A549 (cell line): ENCODE measurements at regions not wholly inside any gene's neighbourhood (a gene's known extent, or its start where the extent isn't known, plus 50 kb on each side); places are given as distances from the start of the nearest gene placed in this dataset.

Experiments used
- ATAC-seq, 2 experiments: fragments of 200-7000 bp in 1 of 2; fragments of >200 bp in 1 of 2; cut with Nextera tagmentation in 1 of 2; cut with Tn5 transposase in 1 of 2; 3 replicates each; pipeline versions ENCODE4 v1.8.0 to v1.9.1; 2018 to 2020; ENCODE audit warnings: mild to moderate bottlenecking in 1 of 2, moderate library complexity in 1 of 2
- CTCF ChIA-PET: fragments of 300-600 bp; sonication (Branson Sonifier 250); formaldehyde crosslinking; extraction: SDS; loops from one replicate; lab custom pipeline; 2021; ENCODE audit warnings: antibody characterized with exemption, inconsistent platforms; lab: Yijun Ruan, JAX
- POLR2A ChIA-PET: fragments of 350-600 bp; formaldehyde crosslinking; extraction: SDS; loops from one replicate; lab custom pipeline; 2021; ENCODE audit warnings: antibody characterized with exemption, inconsistent platforms; lab: Yijun Ruan, JAX
- DNase-seq, 2 experiments: peaks; one replicate each; pipeline versions ENCODE4 v3.0.0 to v3.0.0-alpha.2; 2011 to 2016; ENCODE audit warnings: low read depth in 1 of 2, low spot score in 1 of 2
- FAIRE-seq: peaks from 2 replicates; lab custom pipeline; 2011; peaks lifted over from hg19 to GRCh38; lab: Jason Lieb, UNC
- H3K27ac ChIP-seq, 2 experiments: fragments of >200 bp; sonication (Bioruptor Twin); formaldehyde crosslinking; 3 replicates each; pipeline ENCODE4 v1.5.1; 2016 to 2017
- H3K4me1 ChIP-seq: fragments of >200 bp; sonication (Bioruptor Twin); formaldehyde crosslinking; 3 replicates; pipeline ENCODE4 v1.6.1; 2016
- H3K4me2 ChIP-seq: fragments of >200 bp; sonication (Bioruptor Twin); formaldehyde crosslinking; 3 replicates; pipeline ENCODE4 v1.6.1; 2016
- H3K4me3 ChIP-seq: fragments of >200 bp; sonication (Bioruptor Twin); formaldehyde crosslinking; 3 replicates; pipeline ENCODE4 v1.5.1; 2016
- H3K9me3 ChIP-seq: fragments of >200 bp; sonication (Bioruptor Twin); formaldehyde crosslinking; 3 replicates; pipeline ENCODE4 v1.6.1; 2016
- FOXS1 ChIP-seq: fragments of 250-450 bp; sonication (Bioruptor Pico); IDR thresholded peaks from 2 replicates; pipeline ENCODE4 v1.5.0; 2020; ENCODE audit warnings: mild to moderate bottlenecking, moderate library complexity
- HMGXB4 ChIP-seq: fragments of 250-450 bp; sonication (Bioruptor Pico); IDR thresholded peaks from 2 replicates; pipeline ENCODE4 v1.5.0; 2021; ENCODE audit warnings: mild to moderate bottlenecking, moderate library complexity, borderline replicate concordance
- HOXA7 ChIP-seq: fragments of 250-450 bp; sonication (Bioruptor Pico); IDR thresholded peaks from 2 replicates; pipeline ENCODE4 v1.5.0; 2020; ENCODE audit warnings: mild to moderate bottlenecking, moderate library complexity
- HOXB5 ChIP-seq: fragments of 250-450 bp; sonication (Bioruptor Pico); IDR thresholded peaks from 2 replicates; pipeline ENCODE4 v1.5.0; 2020; ENCODE audit warnings: mild to moderate bottlenecking, moderate library complexity
- JUN ChIP-seq, 2 experiments: fragments of >200 bp; sonication (Bioruptor Twin); formaldehyde crosslinking; IDR thresholded peaks; 2 replicates in 1 of 2; 3 replicates in 1 of 2; pipeline ENCODE4 v1.6.1; 2016 to 2017
- MAFK ChIP-seq: fragments of 450-650 bp; IDR thresholded peaks from 2 replicates; pipeline ENCODE4 v1.6.1; 2014; ENCODE audit not compliant: partially characterized antibody
- MYC ChIP-seq: IDR thresholded peaks from 2 replicates; pipeline ENCODE4 v1.6.1; 2012; ENCODE audit warnings: mild to moderate bottlenecking, inconsistent platforms, low read length, improper control_type of control experiment, borderline replicate concordance
- NFE2L2 ChIP-seq: fragments of 150-350 bp; conservative IDR thresholded peaks from 2 replicates; pipeline ENCODE4 v1.6.1; 2014; ENCODE audit warnings: low read length
- NR3C1 ChIP-seq: fragments of >200 bp; sonication (Bioruptor Twin); formaldehyde crosslinking; IDR thresholded peaks from 3 replicates; pipeline ENCODE4 v1.6.1; 2017
- PHF8 ChIP-seq: fragments of 200-600 bp; sonication (generic); IDR thresholded peaks from 2 replicates; pipeline ENCODE4 v1.6.1; 2016; ENCODE audit warnings: low read depth, mild to moderate bottlenecking, antibody characterized with exemption, moderate library complexity, borderline replicate concordance
- POLR2AphosphoS2 ChIP-seq: conservative IDR thresholded peaks from 2 replicates; pipeline ENCODE4 v1.6.1; 2012; ENCODE audit warnings: low read length, improper control_type of control experiment, inconsistent platforms
- RARB ChIP-seq: fragments of 250-450 bp; sonication (Bioruptor Pico); IDR thresholded peaks from 2 replicates; pipeline ENCODE4 v1.8.0; 2021; ENCODE audit warnings: mild to moderate bottlenecking, moderate library complexity
- REST ChIP-seq: fragments of 200-600 bp; sonication (generic); IDR thresholded peaks from 2 replicates; pipeline ENCODE4 v1.6.1; 2016; ENCODE audit warnings: antibody characterized with exemption, mild to moderate bottlenecking, moderate library complexity
- RFX5 ChIP-seq: fragments of 450-650 bp; IDR thresholded peaks from 2 replicates; pipeline ENCODE4 v1.7.1; 2014; ENCODE audit warnings: antibody characterized with exemption, mild to moderate bottlenecking, moderate library complexity
- RNF2 ChIP-seq: fragments of 200-600 bp; sonication (generic); IDR thresholded peaks from 2 replicates; pipeline ENCODE4 v1.6.1; 2016; ENCODE audit warnings: low read depth, mild to moderate bottlenecking, antibody characterized with exemption, moderate library complexity, borderline replicate concordance
- TFCP2L1 ChIP-seq: fragments of 250-450 bp; sonication (Bioruptor Pico); IDR thresholded peaks from 2 replicates; pipeline ENCODE4 v1.5.0; 2021; ENCODE audit warnings: mild to moderate bottlenecking
- TP53 ChIP-seq: fragments of 250-450 bp; sonication (Bioruptor Pico); IDR thresholded peaks from 2 replicates; pipeline ENCODE4 v1.5.0; 2021; ENCODE audit warnings: mild to moderate bottlenecking, moderate library complexity
- ZC3H11A ChIP-seq: fragments of 450-650 bp; IDR thresholded peaks from 2 replicates; pipeline ENCODE4 v1.6.1; 2014; ENCODE audit warnings: antibody characterized with exemption, mild to moderate bottlenecking
- WGBS: methylation state at CpG from one replicate; pipeline ENCODE4 v1.1.6; 2017; ENCODE audit errors: missing lambda C conversion rate; 5-methylcytosine and 5-hydroxymethylcytosine counted together
- TF ChIP-seq, protein P1 (sequence below): IDR thresholded peaks from 2 replicates; pipeline ENCODE4 v1.6.1; 2012
- TF ChIP-seq, protein P2 (sequence below): fragments of >200 bp; sonication (Bioruptor Twin); formaldehyde crosslinking; IDR thresholded peaks from 3 replicates; pipeline ENCODE4 v1.5.1; 2016
- TF ChIP-seq, protein P3 (sequence below): fragments of >200 bp; sonication (Bioruptor Twin); formaldehyde crosslinking; IDR thresholded peaks from 2 replicates; pipeline ENCODE4 v1.6.1; 2016

GRCh38 chr14:97443412-97443811 is 646.2 kb downstream of the VRK1 start:
- no peak for DNase-seq
- H3K27ac ChIP-seq: no peak overlapping the region
- no peak for TF ChIP-seq HMGXB4
- no peak for TF ChIP-seq PHF8
- no peak for TF ChIP-seq NFE2L2
- no peak for TF ChIP-seq TFCP2L1 (CRISPR knock-in tag)
- TF ChIP-seq, protein P1, sequence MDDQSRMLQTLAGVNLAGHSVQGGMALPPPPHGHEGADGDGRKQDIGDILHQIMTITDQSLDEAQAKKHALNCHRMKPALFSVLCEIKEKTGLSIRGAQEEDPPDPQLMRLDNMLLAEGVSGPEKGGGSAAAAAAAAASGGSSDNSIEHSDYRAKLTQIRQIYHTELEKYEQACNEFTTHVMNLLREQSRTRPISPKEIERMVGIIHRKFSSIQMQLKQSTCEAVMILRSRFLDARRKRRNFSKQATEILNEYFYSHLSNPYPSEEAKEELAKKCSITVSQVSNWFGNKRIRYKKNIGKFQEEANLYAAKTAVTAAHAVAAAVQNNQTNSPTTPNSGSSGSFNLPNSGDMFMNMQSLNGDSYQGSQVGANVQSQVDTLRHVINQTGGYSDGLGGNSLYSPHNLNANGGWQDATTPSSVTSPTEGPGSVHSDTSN: no peak
- no peak for TF ChIP-seq HOXA7 (CRISPR knock-in tag)
- TF ChIP-seq, protein P2, sequence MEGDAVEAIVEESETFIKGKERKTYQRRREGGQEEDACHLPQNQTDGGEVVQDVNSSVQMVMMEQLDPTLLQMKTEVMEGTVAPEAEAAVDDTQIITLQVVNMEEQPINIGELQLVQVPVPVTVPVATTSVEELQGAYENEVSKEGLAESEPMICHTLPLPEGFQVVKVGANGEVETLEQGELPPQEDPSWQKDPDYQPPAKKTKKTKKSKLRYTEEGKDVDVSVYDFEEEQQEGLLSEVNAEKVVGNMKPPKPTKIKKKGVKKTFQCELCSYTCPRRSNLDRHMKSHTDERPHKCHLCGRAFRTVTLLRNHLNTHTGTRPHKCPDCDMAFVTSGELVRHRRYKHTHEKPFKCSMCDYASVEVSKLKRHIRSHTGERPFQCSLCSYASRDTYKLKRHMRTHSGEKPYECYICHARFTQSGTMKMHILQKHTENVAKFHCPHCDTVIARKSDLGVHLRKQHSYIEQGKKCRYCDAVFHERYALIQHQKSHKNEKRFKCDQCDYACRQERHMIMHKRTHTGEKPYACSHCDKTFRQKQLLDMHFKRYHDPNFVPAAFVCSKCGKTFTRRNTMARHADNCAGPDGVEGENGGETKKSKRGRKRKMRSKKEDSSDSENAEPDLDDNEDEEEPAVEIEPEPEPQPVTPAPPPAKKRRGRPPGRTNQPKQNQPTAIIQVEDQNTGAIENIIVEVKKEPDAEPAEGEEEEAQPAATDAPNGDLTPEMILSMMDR: no peak
- H3K4me3 ChIP-seq: no peak overlapping the region
- 8% methylated on average over 3 of the region's 3 CpGs for WGBS
- no peak for FAIRE-seq
- no peak overlapping the region for H3K4me2 ChIP-seq
- no peaks in the 10 kb centered on the region for H3K9me3 ChIP-seq
- ChIA-PET POLR2A (no interaction called here), CTCF (no interaction called here)
- ATAC-seq: no peak
- H3K4me1 ChIP-seq: no peaks in the 10 kb centered on the region

- CTCF ChIA-PET: no interaction called here
- Histone ChIP-seq H3K4me3 (no peak overlapping the region), H3K4me1 (no peaks in the 10 kb centered on the region)
- no peak for DNase-seq
- WGBS: 14% methylated on average over 5 of the region's 5 CpGs
- no peak for FAIRE-seq
- ATAC-seq: no peak
- TF ChIP-seq NFE2L2 (no peak), RNF2 (no peak), MYC (no peak), ZC3H11A (no peak)
- TF ChIP-seq, all 56 proteins: peak for 0
- Histone ChIP-seq H3K4me2 (no peak overlapping the region), H3K27ac (no peak overlapping the region), H3K9me3 (no peaks in the 10 kb centered on the region)
- POLR2A ChIA-PET: no interaction called here
Observed at GRCh38 chr14:97444248-97444647, 647.1 kb downstream of the VRK1 start.

- FAIRE-seq: no peak
- H3K4me1 ChIP-seq: no peaks in the 10 kb centered on the region
- ChIA-PET POLR2A (no interaction called here), CTCF (no interaction called here)
- H3K27ac ChIP-seq: no peak overlapping the region
- WGBS: 18% methylated on average over 7 of the region's 7 CpGs
- H3K9me3 ChIP-seq: no peaks in the 10 kb centered on the region
- DNase-seq: no peak
- no peak overlapping the region for H3K4me3 ChIP-seq
- H3K4me2 ChIP-seq: no peak overlapping the region
- TF ChIP-seq HOXB5 (CRISPR knock-in tag) (no peak), RARB (CRISPR knock-in tag) (no peak), JUN (IDR thresholded peaks at IDR 0.05) (no peak), NR3C1 (no peak)
- TF ChIP-seq, protein P3, sequence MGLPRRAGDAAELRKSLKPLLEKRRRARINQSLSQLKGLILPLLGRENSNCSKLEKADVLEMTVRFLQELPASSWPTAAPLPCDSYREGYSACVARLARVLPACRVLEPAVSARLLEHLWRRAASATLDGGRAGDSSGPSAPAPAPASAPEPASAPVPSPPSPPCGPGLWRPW: no peak
- ATAC-seq: no peak
Observed at GRCh38 chr14:97445367-97445766, 648.2 kb downstream of the VRK1 start.

GRCh38 chr14:97446087-97446486 is 648.9 kb downstream of the VRK1 start:
- DNase-seq (no peak), FAIRE-seq (no peak), ATAC-seq (no peak)
- CTCF ChIA-PET: no interaction called here
- WGBS: 13% methylated on average over 4 of the region's 4 CpGs
- H3K9me3 ChIP-seq: no peaks in the 10 kb centered on the region
- no peak overlapping the region for H3K4me3 ChIP-seq
- no peak overlapping the region for H3K27ac ChIP-seq
- POLR2A ChIA-PET: no interaction called here
- H3K4me1 ChIP-seq: no peaks in the 10 kb centered on the region
- no peak overlapping the region for H3K4me2 ChIP-seq
- TF ChIP-seq RFX5: no peak
- no peak for TF ChIP-seq MAFK
- TF ChIP-seq REST: no peak
- TF ChIP-seq HMGXB4: no peak
- no peak for TF ChIP-seq TP53 (CRISPR knock-in tag)
- TF ChIP-seq FOXS1 (CRISPR knock-in tag): no peak
- no peak for TF ChIP-seq POLR2AphosphoS2
